HG03378 (cell line): ENCODE measurements at regions not wholly inside any gene's neighbourhood (a gene's known extent, or its start where the extent isn't known, plus 50 kb on each side); places are given as distances from the start of the nearest gene placed in this dataset.
"Not testable (repeated sequence)": the region's sequence is repeated elsewhere in the genome, so short reads cannot be mapped to it uniquely, and the experiment has no call there.

Source experiments
- ATAC-seq: cut with Tn5 transposase; IDR thresholded peaks from one replicate; pipeline ENCODE4 v1.9.1; 2021; ENCODE audit warnings: mild to moderate bottlenecking, moderate library complexity; ENCODE audit not compliant: unreplicated experiment

DNA sequence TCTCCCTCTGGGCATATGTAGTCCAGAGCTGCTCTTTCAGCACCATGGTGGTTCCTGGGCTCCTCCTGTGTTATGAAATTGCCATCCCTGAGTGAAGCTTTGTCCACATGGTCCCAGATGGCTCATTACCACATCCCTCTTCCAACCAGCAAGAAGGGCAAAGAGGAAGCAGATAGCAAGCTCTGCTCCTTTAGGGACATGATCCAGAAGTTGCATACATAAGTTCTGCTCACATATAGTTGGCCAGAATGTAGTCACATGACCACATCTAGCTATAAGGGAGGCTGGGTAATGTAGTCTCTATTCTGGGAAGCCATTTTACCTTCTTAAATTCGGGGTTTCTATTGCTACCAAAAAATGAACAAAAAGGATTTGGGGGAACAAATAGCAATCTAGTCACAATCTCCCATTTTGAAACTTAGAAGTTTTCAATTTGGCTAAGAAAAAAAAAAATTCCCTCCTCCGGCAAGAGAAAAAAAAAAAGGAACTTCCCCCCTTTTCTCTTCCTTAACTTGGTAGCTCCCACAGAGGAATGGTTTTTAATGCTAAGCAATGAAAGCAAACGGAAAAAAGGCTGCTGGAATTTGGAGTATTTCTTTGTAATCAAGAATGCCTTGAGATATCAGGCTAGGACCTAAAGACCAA lies 88.2 kb upstream of the USP9X start:
- no peak for ATAC-seq

GRCh38 chrX:40998123-40998522 lies 87.1 kb upstream of the USP9X start:
- ATAC-seq = no peak

DNA sequence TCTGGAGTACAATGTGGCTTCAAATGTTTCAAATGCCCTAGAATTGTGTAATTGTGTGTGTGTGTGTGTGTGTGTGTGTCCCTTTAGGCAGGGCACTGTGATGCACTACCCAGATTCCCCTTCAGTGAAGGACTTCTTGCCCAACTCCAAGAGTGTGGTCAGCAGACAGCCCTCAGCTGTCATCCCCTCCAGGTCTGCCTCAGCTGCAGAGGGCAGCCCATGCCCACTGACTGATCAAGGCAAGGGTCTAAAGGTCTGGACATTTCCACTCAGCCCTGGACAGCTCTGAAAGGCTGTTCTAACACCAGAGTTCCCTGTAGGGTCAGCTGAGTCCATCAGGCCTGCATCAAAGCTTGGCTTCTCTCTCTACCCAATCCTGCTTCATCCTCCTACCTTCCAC lies 83.9 kb upstream of the USP9X start:
- no peak for ATAC-seq

- no peak for ATAC-seq
Observed at GRCh38 chrX:41002026-41002425, 83.2 kb upstream of the USP9X start.

GRCh38 chrX:41003506-41004270 lies 81.6 kb upstream of the USP9X start:
- ATAC-seq = no peak

- ATAC-seq = no peak
Observed at GRCh38 chrX:41005445-41005992, 79.7 kb upstream of the USP9X start.

DNA sequence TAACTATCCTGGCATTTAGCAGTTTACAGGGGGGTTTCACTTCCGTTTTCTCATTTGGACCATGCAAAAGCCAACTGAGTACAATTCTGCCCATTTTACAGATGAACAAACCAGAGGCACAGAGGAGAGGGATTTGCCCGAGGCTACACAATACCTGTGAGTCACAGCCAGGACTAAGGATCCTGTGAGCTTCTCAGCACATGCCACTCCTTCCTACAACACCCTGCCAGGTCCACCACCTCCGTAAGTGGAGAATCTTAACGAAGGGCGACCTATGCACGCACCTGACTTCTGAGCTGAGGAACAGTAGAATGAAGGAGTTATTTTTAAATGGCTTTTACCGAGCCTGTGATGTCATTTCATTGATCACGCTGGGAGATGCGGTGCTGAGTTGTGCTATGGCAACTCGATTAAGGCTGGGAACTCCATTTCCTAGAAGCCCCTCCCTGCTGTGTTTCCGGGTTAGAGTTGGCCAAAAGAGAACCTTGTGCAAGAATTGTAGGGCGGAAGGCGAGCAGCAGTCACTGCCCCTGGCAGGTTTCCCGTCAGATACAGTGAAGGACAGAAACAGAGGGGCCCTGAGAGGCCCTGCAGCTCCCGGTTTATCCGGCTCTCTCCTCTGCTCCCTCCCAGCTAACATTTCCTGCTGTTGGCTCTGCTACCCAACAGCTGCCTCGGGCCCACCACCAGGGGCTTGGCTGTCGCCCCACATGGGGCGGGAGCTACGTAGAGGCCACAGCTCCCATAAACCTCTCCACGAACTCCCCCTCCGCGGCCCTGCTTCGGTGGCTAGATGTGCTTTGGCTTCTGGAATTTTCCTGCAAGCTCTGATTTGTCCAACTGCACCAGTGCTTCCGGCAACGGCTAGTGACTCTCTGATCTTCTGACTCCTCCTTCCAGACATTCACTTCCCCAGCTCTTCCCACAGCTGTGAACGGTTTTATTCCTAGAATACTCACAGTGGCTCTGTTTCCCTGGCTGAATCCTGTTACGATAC lies 75.1 kb upstream of the USP9X start:
- ATAC-seq = no peak

DNA sequence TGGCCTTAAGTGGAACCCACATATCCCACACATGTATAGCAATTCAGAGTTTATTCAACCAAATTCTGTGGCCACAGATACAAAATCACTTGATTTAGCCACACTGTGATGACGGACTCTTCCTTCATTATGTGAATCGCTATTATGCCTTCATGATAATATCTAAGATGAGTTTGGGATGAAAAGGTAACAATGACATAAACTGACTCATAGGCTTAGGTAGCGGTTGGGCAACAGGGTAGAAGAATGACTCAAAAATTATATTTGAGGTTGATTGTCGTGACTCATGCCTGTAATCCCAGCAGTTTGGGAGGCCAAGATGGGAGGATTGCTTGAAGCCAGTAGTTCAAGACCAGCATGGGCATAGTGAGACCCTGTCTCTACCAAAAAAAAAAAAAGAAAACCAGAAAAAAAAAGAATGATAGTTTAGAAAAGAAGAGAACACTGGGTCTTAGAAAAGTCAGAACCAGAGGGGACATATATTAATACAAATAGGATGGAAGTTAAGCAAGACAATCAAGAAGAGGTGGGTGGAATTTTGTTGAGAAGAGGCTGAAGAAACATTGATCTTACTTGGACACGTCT lies 70.4 kb upstream of the USP9X start:
- no peak for ATAC-seq

DNA sequence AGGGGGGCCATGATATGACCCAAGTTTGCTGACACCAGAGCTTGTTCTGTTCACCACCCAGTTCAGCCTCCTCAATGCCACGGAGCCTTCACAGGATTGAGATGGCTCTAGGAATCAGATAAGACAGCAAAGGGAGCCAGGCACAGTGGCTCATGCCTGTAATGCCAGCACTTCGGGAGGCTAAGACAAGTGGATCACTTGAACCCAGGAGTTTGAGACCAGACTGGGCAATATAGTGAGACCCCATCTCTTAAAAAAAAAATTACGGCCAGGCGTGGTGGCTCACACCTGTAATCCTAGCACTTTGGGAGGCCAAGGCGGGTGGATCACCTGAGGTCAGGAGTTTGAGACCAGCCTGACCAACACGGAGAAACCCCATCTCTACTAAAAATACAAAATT lies 67.5 kb upstream of the USP9X start:
- ATAC-seq = not testable (repeated sequence)

DNA sequence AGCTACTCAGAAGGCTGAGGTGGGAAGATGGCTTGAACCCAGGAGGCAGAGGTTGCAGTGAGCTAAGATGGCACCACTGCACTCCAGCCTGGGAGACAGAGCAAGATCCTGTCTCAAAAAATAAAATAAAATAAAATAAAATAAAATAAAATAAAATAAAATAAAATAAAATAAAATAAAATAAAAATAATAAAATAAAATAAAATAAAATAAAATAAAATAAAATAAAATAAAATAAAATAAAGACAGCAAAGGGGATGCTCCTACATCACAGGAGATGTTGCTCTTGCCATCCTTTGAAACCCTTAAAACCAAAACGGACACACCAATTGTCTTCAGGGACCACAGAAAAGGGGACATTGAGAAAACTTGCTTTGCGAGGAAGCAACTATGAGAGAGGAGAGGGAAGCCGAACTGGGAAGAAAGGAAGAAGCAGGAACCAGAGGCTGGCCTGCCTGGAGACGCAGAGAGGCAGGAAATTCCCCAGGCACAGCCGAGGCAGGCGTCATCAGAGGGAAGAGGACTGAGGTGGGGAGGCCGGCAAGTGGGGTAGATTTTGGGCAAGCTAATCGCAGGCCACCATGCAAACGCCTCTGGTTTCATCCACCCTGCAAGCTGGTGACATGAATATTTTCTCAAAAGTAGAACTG lies 66.7 kb upstream of the USP9X start:
- ATAC-seq = not testable (repeated sequence)

GRCh38 chrX:41019041-41019392 lies 66.2 kb upstream of the USP9X start:
- no peak for ATAC-seq

DNA sequence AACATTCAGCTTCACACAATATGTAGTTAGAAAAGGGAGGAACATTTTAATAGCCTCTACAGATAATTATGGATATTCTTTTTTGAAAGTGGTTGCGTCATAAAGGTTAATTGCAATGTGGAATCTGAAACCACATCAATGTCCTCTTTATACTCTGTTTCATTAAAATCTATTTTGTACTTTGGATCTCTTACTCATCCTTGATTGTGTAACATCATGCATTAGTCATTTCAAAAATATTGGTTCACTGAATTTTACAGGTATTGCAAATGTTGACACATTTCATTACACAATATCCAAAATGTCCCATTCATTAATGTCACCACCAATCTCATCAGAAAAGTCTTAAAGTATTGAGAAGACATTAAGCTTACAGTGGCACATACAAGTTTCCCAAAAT lies 62.7 kb upstream of the USP9X start:
- ATAC-seq = no peak

- ATAC-seq = no peak
Observed at GRCh38 chrX:41023098-41023497, 62.1 kb upstream of the USP9X start.

- ATAC-seq = not testable (repeated sequence)
Observed at GRCh38 chrX:41024335-41024734, 60.9 kb upstream of the USP9X start.

- no peak for ATAC-seq
Observed at GRCh38 chrX:41024755-41025154, 60.5 kb upstream of the USP9X start.

DNA sequence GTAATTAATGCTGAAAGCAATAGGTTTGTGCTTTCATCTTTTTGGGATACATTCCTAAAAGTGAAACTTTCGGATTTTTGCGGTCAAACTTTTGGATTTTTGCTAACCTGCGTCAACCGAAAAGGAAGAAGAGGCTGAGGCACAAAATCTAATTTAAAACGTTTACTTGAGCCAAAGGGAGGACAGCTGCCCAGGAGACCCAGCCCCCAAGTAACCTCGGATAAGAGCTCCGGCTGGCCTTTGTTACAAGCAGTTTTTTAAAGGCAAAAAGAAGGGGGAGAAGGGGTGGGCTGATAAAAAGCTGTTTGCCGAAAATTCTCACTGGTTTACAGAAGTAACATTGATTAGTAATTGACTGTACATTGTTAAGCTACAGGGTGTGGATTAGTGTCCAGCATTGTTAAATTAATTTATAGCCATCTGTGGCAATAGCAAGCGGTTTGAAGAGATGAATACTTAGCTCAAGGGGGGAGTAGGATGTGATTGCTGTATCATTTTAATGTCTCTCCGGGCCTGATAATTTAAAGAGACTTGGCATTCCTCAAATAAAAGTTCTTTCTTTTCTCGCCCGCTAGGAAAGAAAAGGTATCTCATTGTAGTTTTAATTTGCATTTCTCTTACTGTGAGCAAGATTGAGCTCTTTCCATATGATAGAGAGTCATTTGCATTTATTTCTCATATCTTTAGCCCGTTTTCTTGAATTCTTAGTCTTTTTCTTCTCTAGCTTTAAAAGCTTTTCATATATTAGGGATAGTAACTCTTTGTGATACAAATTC lies 59.1 kb upstream of the USP9X start:
- ATAC-seq = no peak

DNA sequence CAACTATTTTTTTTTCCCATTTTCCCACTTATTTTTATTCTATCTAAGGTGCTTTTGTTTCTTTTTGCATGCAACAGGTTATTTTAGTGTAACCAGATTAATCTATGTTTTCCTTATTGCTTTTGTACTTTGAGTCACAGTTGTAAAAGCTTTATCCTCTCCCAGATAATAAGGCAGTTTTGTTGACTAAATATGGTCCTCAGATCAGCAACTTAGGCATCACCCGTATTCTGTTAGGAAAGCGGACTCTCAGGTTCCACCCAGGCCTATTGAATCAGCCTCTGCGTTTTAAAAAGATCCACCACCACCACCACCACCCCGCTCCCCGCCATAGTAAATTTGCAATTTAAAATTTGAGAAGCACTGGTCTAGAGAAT lies 58.6 kb upstream of the USP9X start:
- ATAC-seq = no peak

- ATAC-seq = no peak
Observed at GRCh38 chrX:41029332-41029731, 55.9 kb upstream of the USP9X start.

DNA sequence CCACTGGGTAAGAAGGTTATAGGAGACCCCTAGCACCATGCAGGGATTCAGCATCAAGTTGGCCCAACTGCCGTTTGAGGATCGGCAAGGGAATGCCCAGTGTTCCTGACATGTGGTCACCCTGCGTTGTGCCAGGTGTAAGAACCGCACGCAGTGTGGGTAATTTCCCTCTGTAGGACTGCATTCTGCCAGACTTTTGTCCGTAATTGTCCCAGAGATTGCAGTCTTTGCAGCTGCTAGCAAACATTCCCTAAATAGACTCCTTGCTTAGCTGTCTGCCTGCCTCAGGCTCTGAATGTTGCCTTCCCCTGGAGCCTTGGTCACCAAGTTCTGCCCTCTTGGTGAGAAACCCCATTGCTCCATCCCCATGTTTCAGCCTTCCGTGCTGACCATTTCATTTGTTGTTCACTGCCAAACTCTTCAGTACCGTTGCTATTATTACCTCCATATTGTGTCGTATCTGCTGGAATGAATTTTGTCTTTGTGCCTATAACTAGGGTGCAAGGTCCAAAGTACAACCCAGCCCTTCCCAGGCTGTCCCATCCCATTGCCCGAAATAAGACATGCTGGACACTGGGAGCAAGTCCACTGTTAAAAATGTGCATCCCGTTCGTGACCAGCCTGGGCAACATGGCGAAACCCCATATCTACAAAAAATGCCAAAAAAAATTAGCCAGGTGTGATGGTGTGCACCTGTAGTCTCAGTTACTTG lies 53.8 kb upstream of the USP9X start:
- ATAC-seq = no peak
